ENCODE measurements at regions not wholly inside any gene's neighbourhood (a gene's known extent, or its start where the extent isn't known, plus 50 kb on each side); places are given as distances from the start of the nearest gene placed in this dataset.
"Not testable (repeated sequence)": the region's sequence is repeated elsewhere in the genome, so short reads cannot be mapped to it uniquely, and the experiment has no call there.

DNA sequence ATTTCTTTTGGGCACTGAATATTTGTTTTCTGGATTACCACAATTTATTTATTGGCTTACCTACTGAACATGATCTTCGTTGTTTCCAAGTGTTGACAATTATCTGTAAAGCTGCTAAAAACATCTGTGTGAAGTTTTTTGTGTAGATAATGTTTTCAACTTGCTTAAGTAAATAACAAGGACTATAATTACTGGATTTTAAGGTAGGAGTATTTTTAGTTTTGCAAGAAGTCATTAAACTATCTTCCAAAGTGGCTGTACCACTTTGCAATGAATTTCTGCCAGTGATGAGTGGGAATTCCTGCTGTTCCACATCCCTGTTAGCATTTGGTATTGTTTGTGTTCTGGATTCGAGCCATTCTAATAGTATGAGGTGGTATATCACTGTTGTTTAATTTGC, 702.2 kb downstream of the MECOM start:
- H3K4me1 Mint-ChIP-seq (ENCODE audit: low read depth) = no peaks in the 10 kb centered on the region
- H3K27me3 Mint-ChIP-seq (ENCODE audit: low read depth) = no peaks in the 10 kb centered on the region
- no peak overlapping the region for H3K27ac Mint-ChIP-seq
- no peaks in the 10 kb centered on the region for H3K9me3 Mint-ChIP-seq
- H3K36me3 Mint-ChIP-seq (ENCODE audit: low read depth) = no peaks in the 10 kb centered on the region
- no peak overlapping the region for H3K4me3 Mint-ChIP-seq

DNA sequence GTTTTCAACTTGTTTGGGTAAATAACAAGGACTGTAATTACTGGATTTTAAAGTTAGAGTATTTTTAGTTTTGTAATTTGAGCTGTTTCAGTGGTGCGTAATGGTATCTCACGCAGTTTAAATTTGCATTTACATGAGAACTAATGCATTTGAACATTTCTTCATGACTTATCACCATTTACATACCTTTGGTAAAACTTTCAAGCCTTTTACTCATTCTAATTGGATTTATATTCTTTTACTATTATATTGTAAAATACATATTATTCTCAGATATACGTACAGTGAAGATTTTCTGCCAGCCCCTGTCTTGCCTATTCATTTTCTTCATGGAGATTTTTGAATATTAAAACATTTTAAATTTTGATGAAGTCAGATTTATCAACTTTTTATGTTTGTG, 703.8 kb downstream of the MECOM start:
- H3K27me3 Mint-ChIP-seq (ENCODE audit: low read depth) = no peaks in the 10 kb centered on the region
- H3K9me3 Mint-ChIP-seq = no peaks in the 10 kb centered on the region
- H3K36me3 Mint-ChIP-seq (ENCODE audit: low read depth) = no peaks in the 10 kb centered on the region
- no peaks in the 10 kb centered on the region for H3K4me1 Mint-ChIP-seq (ENCODE audit: low read depth)
- no peak overlapping the region for H3K27ac Mint-ChIP-seq
- no peak overlapping the region for H3K4me3 Mint-ChIP-seq

DNA sequence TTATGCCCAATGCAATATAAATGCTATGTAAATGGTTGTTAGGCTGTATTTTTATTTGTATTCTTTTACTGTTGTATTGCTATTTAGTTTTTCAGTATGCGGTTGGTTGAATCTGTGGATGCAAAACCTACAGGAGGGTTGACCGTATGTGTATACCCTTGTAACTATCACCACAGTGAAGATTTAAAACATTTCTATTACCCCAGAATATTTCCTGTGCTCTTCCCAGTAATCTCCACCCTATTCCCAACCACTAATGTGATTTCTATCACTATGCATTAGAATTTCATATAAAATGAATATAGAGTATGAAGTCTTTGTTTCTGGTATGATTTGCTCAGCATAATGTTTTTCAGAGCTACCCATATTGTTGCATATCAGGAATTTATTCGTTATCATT, 705.0 kb downstream of the MECOM start:
- Mint-ChIP-seq H3K27ac (no peak overlapping the region), H3K27me3 (ENCODE audit: low read depth) (no peaks in the 10 kb centered on the region), H3K4me3 (no peak overlapping the region), H3K36me3 (ENCODE audit: low read depth) (no peaks in the 10 kb centered on the region), H3K9me3 (peaks cover 3% of the 10 kb centered on the region), H3K4me1 (ENCODE audit: low read depth) (no peaks in the 10 kb centered on the region)

DNA sequence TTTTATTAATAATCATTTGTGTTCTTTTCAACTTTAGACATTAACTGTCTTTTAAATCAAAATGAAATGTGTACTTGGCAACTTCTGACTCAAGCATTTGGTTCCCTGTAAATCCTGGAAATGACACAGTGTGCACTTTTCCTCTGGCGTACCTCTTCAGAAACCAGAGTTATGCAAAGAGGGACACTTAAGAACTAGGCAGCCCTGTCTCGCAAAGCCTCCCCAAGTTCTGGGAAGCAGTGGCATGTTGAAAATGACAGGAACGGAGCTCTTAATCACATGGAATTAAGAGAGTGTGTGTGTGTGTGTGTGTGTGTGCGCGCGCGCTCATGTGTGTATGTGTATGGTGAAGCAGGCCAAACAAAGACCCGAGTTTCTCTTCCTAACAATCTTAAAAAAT, 707.4 kb downstream of the MECOM start:
- Mint-ChIP-seq H3K4me3 (no peak overlapping the region), H3K27ac (no peak overlapping the region), H3K36me3 (ENCODE audit: low read depth) (no peaks in the 10 kb centered on the region), H3K4me1 (ENCODE audit: low read depth) (no peaks in the 10 kb centered on the region), H3K27me3 (ENCODE audit: low read depth) (no peaks in the 10 kb centered on the region), H3K9me3 (peaks cover 3% of the 10 kb centered on the region)

DNA sequence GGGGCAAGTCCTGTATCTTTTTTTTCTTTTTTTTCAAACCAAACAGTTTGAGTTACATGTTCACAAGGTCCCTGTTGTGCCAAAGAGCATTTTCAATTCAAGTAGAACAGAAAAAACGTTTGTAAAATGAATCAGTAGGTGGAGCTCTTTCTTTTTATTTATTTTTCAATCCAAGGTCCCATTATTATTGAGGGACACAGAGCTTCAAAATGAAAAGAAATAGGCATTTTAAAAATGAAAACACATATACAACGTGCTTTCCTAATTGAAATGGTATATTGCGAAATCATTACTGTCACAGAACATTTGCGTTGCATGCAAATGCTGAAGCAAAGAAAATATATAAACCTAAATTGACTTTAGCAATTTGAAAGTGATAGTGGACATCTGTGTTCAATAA, 711.0 kb downstream of the MECOM start:
- H3K27ac Mint-ChIP-seq = no peak overlapping the region
- H3K9me3 Mint-ChIP-seq = peaks cover 3% of the 10 kb centered on the region
- H3K4me3 Mint-ChIP-seq = no peak overlapping the region
- no peaks in the 10 kb centered on the region for H3K36me3 Mint-ChIP-seq (ENCODE audit: low read depth)
- H3K27me3 Mint-ChIP-seq (ENCODE audit: low read depth) = no peaks in the 10 kb centered on the region
- no peaks in the 10 kb centered on the region for H3K4me1 Mint-ChIP-seq (ENCODE audit: low read depth)

DNA sequence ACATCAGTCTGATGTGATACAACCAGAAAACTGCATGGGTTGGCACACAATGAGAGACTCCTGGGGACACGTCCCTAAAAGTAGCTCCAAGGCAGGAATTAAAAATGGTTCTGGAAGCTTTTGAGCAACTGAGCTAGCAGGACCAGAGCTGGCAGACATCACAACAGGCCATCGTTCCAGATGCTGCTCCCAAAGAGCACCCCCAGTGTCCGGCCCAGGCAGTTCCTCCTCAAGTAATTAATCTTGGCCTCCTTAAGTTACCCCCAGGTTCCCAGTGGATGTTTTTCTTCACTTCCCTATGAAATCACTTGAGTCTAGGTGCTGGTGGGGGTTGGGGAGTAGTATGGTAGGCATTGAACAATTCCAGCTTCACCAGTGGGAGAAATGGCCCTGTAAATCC, 711.6 kb downstream of the MECOM start:
- Mint-ChIP-seq H3K27me3 (ENCODE audit: low read depth) (no peaks in the 10 kb centered on the region), H3K36me3 (ENCODE audit: low read depth) (no peaks in the 10 kb centered on the region), H3K4me3 (no peak overlapping the region), H3K9me3 (peaks cover 3% of the 10 kb centered on the region), H3K27ac (no peak overlapping the region), H3K4me1 (ENCODE audit: low read depth) (no peaks in the 10 kb centered on the region)

DNA sequence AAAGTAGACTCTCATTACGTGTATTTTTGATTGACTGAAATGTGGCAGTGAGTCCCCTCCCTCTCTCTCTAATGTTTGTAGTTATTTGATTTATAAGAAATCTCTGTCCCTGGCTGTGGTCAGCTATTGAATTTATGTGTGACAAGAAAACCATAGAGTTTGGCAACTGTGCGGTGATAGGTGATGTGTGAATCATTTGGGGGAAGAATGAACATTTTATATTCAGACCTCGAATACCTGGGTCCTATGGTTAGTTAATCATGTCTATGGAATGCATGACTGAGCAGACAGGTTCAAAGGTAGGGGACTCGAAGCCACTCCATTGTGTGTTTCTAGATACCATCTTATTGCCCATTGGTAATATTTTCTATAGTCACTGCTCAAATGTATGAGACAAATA, 712.1 kb downstream of the MECOM start:
- H3K27me3 Mint-ChIP-seq (ENCODE audit: low read depth) = no peaks in the 10 kb centered on the region
- no peaks in the 10 kb centered on the region for H3K4me1 Mint-ChIP-seq (ENCODE audit: low read depth)

DNA sequence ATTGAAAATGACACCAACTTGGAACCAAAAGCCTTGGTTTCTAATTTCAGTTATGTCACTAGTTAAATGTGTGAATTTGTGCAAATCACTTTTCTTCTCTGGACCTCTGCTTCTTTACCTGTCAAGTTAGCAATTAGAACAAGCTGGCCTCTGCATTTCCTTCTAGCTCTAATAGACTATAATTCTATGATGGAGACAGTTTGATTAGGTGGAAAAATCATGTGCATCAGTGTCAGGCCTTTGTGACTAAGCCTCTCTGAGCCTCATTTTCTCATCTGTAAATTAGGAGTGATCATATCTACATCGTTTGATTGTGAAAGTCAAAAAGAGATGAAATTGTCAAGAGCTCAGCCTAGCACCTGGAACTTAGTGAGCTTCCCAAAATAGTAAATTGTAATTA, 712.9 kb downstream of the MECOM start:
- Mint-ChIP-seq H3K9me3 (peaks cover 3% of the 10 kb centered on the region), H3K36me3 (ENCODE audit: low read depth) (no peaks in the 10 kb centered on the region), H3K4me1 (ENCODE audit: low read depth) (no peaks in the 10 kb centered on the region), H3K27me3 (ENCODE audit: low read depth) (no peaks in the 10 kb centered on the region), H3K4me3 (no peak overlapping the region), H3K27ac (no peak overlapping the region)

More for the DNA sequence above, 712.1 kb downstream of the MECOM start:
- Mint-ChIP-seq H3K4me3 (no peak overlapping the region), H3K36me3 (ENCODE audit: low read depth) (no peaks in the 10 kb centered on the region), H3K27ac (no peak overlapping the region), H3K9me3 (peaks cover 3% of the 10 kb centered on the region)

DNA sequence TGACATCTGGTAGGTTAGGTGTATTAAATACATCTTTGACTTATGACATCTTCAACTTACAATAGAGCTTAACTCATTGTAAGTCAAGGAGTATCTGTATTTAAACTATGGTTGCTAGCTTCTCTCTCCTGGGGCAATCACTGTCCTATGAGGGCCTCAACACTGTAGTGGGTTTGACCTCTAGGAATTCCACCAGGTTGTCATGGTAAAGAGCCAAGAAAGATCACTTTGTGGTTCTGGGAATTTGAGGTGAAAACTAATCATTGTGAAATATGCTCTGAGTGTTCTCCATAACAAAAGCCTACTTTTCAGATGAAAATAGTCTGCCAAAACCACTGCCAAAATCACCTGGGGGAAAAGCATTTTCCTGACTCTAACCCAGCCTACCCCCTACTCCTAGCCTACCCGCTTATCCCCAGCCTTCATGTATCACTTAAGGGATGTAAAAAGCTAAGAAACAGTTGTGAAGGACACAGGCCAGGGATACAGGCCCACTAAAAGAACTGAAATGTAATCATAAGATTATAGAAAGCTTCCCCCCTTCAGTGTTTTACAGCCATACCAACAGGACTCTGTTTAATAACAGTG, 723.8 kb downstream of the MECOM start:
- Mint-ChIP-seq H3K4me3 (no peak overlapping the region), H3K9me3 (no peaks in the 10 kb centered on the region), H3K27me3 (ENCODE audit: low read depth) (no peaks in the 10 kb centered on the region), H3K4me1 (ENCODE audit: low read depth) (no peaks in the 10 kb centered on the region), H3K27ac (no peak overlapping the region), H3K36me3 (ENCODE audit: low read depth) (no peaks in the 10 kb centered on the region)

DNA sequence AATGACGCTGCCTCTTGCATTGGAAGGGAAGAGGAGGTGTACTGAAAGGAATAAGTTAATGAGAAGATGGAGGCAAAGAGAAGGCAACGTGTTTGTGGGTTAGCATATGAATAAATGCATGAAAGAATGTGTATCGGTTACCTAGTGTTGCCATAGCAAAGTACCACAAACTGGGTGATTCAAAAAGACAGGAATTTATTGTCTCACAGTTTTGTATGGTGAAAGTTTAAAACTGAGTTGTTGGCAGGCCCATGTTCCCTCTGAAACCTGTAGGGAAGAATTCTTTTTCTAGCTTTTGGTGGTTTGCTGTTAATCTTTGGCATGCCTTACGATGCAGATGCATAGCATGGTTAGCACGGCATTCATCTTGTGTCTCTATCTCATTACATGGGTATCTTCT, 729.9 kb downstream of the MECOM start:
- Mint-ChIP-seq H3K4me3 (no peak overlapping the region), H3K27ac (no peak overlapping the region), H3K36me3 (ENCODE audit: low read depth) (no peaks in the 10 kb centered on the region), H3K9me3 (peaks cover 18% of the 10 kb centered on the region), H3K4me1 (ENCODE audit: low read depth) (no peaks in the 10 kb centered on the region), H3K27me3 (ENCODE audit: low read depth) (no peaks in the 10 kb centered on the region)

DNA sequence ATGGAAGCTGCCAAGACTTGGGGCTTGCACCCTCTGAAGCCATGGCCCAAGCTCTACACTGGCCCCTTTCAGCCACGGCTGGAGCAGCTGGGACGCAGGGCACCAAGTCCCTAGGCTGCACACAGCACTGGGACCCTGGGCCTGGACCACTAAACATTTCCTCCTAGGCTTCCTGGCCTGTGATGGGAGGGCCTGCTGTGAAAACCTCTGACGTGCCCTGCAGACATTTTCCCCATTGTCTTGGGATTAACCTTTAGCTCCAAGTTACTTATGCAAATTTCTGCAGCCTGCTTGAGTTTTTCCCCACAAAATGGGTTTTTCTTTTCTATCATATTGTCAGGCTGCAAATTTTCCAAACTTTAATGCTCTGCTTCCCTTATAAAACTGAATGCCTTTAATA, 733.5 kb downstream of the MECOM start:
- not testable (repeated sequence) for H3K4me3 Mint-ChIP-seq; H3K36me3 Mint-ChIP-seq (ENCODE audit: low read depth); H3K4me1 Mint-ChIP-seq (ENCODE audit: low read depth); H3K27me3 Mint-ChIP-seq (ENCODE audit: low read depth); H3K27ac Mint-ChIP-seq
- H3K9me3 Mint-ChIP-seq = peaks cover 18% of the 10 kb centered on the region

DNA sequence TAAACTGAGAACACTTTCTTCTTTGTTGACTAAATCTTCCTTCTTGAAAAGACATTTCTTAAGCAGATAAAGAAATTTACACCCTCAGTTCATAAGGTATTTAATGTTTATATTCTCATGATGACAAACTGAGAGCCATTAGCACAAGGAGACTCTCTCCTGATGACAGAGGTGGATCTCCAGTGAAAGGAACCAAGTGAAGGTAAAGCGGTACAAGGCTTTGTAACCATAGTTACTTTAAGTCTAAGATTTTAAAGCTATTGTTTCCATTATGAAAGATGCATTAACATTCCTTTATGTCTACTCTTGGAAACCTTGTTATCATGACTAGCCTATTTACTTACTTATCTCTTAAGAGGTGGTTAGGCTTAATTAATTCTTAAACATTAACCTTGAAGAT, 737.1 kb downstream of the MECOM start:
- Mint-ChIP-seq H3K4me3 (no peak overlapping the region), H3K27ac (no peak overlapping the region), H3K36me3 (ENCODE audit: low read depth) (no peaks in the 10 kb centered on the region), H3K9me3 (no peaks in the 10 kb centered on the region), H3K27me3 (ENCODE audit: low read depth) (no peaks in the 10 kb centered on the region), H3K4me1 (ENCODE audit: low read depth) (no peaks in the 10 kb centered on the region)

DNA sequence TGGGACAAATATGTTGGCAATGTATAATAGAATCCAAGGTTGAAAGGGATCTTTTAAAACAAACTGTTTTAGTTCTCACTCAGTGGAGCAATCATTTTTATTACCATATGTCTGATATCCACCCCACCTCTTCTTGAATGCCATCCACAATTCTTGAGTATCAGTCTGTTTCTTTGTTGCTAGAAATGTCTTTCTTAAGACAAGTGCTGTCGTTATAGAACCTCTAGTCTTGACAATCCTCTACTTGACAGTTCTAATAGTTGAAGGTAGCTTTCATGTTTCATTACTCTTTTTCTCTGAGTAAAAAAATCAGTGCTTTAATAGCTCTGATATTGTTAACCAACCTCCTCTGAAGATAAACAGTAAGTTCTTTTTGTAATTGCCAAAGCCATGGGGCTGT, 737.9 kb downstream of the MECOM start:
- Mint-ChIP-seq H3K27me3 (ENCODE audit: low read depth) (no peaks in the 10 kb centered on the region), H3K9me3 (no peaks in the 10 kb centered on the region), H3K4me1 (ENCODE audit: low read depth) (no peaks in the 10 kb centered on the region), H3K36me3 (ENCODE audit: low read depth) (no peaks in the 10 kb centered on the region), H3K27ac (no peak overlapping the region), H3K4me3 (no peak overlapping the region)

DNA sequence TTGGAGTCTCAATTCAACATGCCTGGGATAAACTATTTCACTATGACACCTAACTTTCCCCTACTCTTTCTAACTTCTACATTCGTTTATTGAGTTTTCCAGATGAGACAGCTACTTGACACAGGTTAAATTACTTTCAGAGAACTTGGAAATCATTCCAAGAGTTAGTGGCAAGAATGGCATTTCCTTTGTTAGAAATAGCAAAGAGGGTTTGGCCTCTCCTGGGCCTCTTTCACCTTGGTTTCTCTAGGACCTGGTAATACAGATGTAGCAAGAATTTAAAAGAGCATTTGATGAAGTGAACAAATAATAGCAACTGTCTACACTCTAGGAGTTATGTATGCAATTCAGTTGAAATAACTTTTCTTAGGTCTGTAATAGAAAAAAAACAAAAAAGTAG, 748.9 kb downstream of the MECOM start:
- Mint-ChIP-seq H3K9me3 (no peaks in the 10 kb centered on the region), H3K36me3 (ENCODE audit: low read depth) (no peaks in the 10 kb centered on the region), H3K27me3 (ENCODE audit: low read depth) (no peaks in the 10 kb centered on the region), H3K27ac (no peak overlapping the region), H3K4me1 (ENCODE audit: low read depth) (no peaks in the 10 kb centered on the region), H3K4me3 (no peak overlapping the region)

DNA sequence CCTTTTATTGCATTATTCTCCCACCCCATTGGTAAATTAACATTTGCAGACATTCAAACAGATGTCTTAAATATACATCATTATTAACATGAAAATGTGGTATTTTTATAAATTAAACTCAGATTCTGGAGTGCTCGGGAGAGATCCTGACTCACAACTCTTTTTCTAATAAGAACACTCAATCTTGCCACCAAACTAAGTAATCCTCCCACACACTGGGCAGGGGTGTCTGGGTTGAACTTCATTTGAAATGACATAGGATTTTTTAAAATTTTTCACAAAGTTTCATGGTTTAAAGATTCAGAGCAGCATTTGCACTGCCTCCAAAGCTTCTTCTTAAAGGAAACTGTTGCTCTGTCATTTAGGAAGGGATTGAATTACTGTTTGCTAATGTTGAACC, 754.3 kb downstream of the MECOM start:
- H3K9me3 Mint-ChIP-seq = no peaks in the 10 kb centered on the region
- H3K4me3 Mint-ChIP-seq = no peak overlapping the region
- H3K36me3 Mint-ChIP-seq (ENCODE audit: low read depth) = no peaks in the 10 kb centered on the region
- no peak overlapping the region for H3K27ac Mint-ChIP-seq
- H3K27me3 Mint-ChIP-seq (ENCODE audit: low read depth) = no peaks in the 10 kb centered on the region
- H3K4me1 Mint-ChIP-seq (ENCODE audit: low read depth) = no peaks in the 10 kb centered on the region

DNA sequence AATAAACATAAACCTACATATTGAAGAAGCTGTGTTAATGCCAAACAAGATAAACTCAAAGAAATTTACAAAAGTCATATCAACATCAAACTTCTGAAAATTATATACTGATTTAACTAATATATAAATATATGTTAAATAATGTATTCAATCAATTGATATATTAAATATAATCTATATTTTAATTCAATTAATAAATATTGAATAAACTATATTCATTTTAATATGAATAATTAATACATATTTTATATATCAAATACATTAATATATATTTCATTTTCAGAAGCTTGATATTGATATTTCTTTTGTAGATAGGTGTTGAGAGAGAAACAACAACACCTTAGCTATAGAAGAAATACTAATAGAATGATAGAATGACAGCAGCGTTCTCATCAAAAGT, 768.1 kb downstream of the MECOM start:
- no peaks in the 10 kb centered on the region for H3K9me3 Mint-ChIP-seq
- no peaks in the 10 kb centered on the region for H3K36me3 Mint-ChIP-seq (ENCODE audit: low read depth)
- no peak overlapping the region for H3K27ac Mint-ChIP-seq
- no peaks in the 10 kb centered on the region for H3K27me3 Mint-ChIP-seq (ENCODE audit: low read depth)
- no peaks in the 10 kb centered on the region for H3K4me1 Mint-ChIP-seq (ENCODE audit: low read depth)
- no peak overlapping the region for H3K4me3 Mint-ChIP-seq

All from T-helper 1 cell treated with Interleukin-12 subunit alpha and Interleukin-12 subunit beta and Interleukin-4 antibody, amounts not matched to agents 30 μg/mL and 1 μg/mL, for 36 hours (primary cell).